Neural progenitor cell (in vitro differentiated cells): ENCODE measurements at regions not wholly inside any gene's neighbourhood (a gene's known extent, or its start where the extent isn't known, plus 50 kb on each side); places are given as distances from the start of the nearest gene placed in this dataset.

Experiments used
- DNase-seq: peaks from one replicate; pipeline ENCODE4 v3.0.0-alpha.2; 2016; ENCODE audit warnings: low spot score
- H2AFZ ChIP-seq: fragments of 200-600 bp; sonication (generic); replicated peaks from 2 replicates; pipeline ENCODE4 v1.6.1; 2016; ENCODE audit warnings: antibody characterized with exemption
- H3F3A ChIP-seq: fragments of 200-600 bp; sonication (generic); 2 replicates; pipeline ENCODE4 v1.6.1; 2016; ENCODE audit warnings: antibody characterized with exemption, low read depth
- H3K27ac ChIP-seq: fragments of 200-600 bp; sonication (generic); 2 replicates; pipeline ENCODE4 v1.5.1; 2016; ENCODE audit warnings: mild to moderate bottlenecking
- H3K27me3 ChIP-seq: fragments of 200-600 bp; sonication (generic); 2 replicates; pipeline ENCODE4 v1.6.1; 2016; ENCODE audit warnings: mild to moderate bottlenecking, moderate library complexity
- H3K36me3 ChIP-seq: fragments of 200-600 bp; sonication (generic); 2 replicates; pipeline ENCODE4 v1.5.1; 2016
- H3K4me1 ChIP-seq: fragments of 200-600 bp; sonication (generic); 2 replicates; pipeline ENCODE4 v1.6.1; 2016; ENCODE audit warnings: mixed run types
- H3K4me2 ChIP-seq: fragments of 200-600 bp; sonication (generic); 2 replicates; pipeline ENCODE4 v1.6.1; 2016
- H3K4me3 ChIP-seq: fragments of 200-600 bp; sonication (generic); 2 replicates; pipeline ENCODE4 v1.5.1; 2016
- H3K79me2 ChIP-seq: fragments of 200-600 bp; sonication (generic); 2 replicates; pipeline ENCODE4 v1.6.1; 2016; ENCODE audit warnings: low read depth
- H3K9ac ChIP-seq: fragments of 200-600 bp; sonication (generic); 2 replicates; pipeline ENCODE4 v1.6.1; 2016
- H3K9me3 ChIP-seq: fragments of 200-600 bp; sonication (generic); 2 replicates; pipeline ENCODE4 v1.5.1; 2016; ENCODE audit warnings: low read depth
- H4K20me1 ChIP-seq: fragments of 200-600 bp; sonication (generic); 2 replicates; pipeline ENCODE4 v1.6.1; 2016; ENCODE audit warnings: low read depth
- H3K27ac Mint-ChIP-seq: 3 replicates; pipeline ENCODE4 v1.8.0; 2021; ENCODE audit warnings: mixed read lengths
- H3K27me3 Mint-ChIP-seq: 2 replicates; pipeline ENCODE4 v1.8.0; 2022; ENCODE audit warnings: low read depth, mild to moderate bottlenecking, inconsistent platforms, moderate library complexity, mixed read lengths; ENCODE audit not compliant: insufficient read depth
- H3K36me3 Mint-ChIP-seq: 3 replicates; pipeline ENCODE4 v1.8.0; 2021; ENCODE audit warnings: mixed read lengths
- H3K4me1 Mint-ChIP-seq: 3 replicates; pipeline ENCODE4 v1.8.0; 2021; ENCODE audit warnings: mixed read lengths
- H3K4me3 Mint-ChIP-seq: 3 replicates; pipeline ENCODE4 v1.8.0; 2021; ENCODE audit warnings: mild to moderate bottlenecking, moderate library complexity, mixed read lengths
- H3K9me3 Mint-ChIP-seq: 3 replicates; pipeline ENCODE4 v1.8.0; 2020; ENCODE audit warnings: mixed read lengths
- EZH2 ChIP-seq: fragments of 200-600 bp; sonication (generic); IDR thresholded peaks from 2 replicates; pipeline ENCODE4 v1.6.1; 2017; ENCODE audit warnings: antibody characterized with exemption, mild to moderate bottlenecking, moderate library complexity
- EZH2phosphoT487 ChIP-seq: fragments of 200-600 bp; sonication (generic); IDR thresholded peaks from 2 replicates; pipeline ENCODE4 v1.6.1; 2017; ENCODE audit warnings: antibody characterized with exemption
- TF ChIP-seq, protein P1 (sequence below): fragments of 200-600 bp; sonication (generic); IDR thresholded peaks from 2 replicates; pipeline ENCODE4 v1.5.1; 2017; ENCODE audit warnings: antibody characterized with exemption, mild to moderate bottlenecking

DNA sequence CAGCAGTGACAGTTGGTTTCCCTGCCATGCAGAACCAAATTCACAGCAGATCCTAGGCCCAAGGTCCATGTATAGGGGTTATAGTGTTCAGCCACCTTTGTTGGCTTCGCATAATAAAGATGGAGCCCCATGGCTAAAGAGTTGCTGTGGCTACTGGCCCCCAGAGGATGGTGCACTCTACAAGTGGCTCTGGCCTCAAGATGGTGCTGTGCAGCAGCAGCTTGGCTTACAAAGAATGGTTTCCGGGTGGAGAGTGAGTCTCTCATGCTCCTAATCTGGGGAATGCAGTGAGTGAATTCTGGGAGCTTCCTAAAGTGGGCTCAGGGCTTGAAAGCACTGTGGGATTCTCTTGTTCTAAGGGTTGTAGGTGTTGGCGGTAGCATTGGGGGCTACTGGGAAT is 1199.7 kb downstream of the CNTNAP5 start:
- peak; percentile 50 for DNase-seq
- Histone ChIP-seq H3K4me3 (no peak overlapping the region), H3K4me1 (no peaks in the 10 kb centered on the region), H3K4me2 (no peak overlapping the region), H3F3A (no peaks in the 10 kb centered on the region), H3K9me3 (no peaks in the 10 kb centered on the region), H3K27me3 (no peaks in the 10 kb centered on the region), H2AFZ (peak overlapping the region; percentile 90), H3K36me3 (no peaks in the 10 kb centered on the region), H3K27ac (no peak overlapping the region), H4K20me1 (no peaks in the 10 kb centered on the region), H3K9ac (no peak overlapping the region), H3K79me2 (no peaks in the 10 kb centered on the region)
- Mint-ChIP-seq H3K36me3 (peaks cover 4% of the 10 kb centered on the region), H3K9me3 (peaks cover 26% of the 10 kb centered on the region), H3K27ac (no peak overlapping the region), H3K27me3 (peaks cover 2% of the 10 kb centered on the region), H3K4me1 (no peaks in the 10 kb centered on the region), H3K4me3 (no peak overlapping the region)
- TF ChIP-seq EZH2phosphoT487 (no peak), EZH2 (no peak)
- TF ChIP-seq, protein P1, sequence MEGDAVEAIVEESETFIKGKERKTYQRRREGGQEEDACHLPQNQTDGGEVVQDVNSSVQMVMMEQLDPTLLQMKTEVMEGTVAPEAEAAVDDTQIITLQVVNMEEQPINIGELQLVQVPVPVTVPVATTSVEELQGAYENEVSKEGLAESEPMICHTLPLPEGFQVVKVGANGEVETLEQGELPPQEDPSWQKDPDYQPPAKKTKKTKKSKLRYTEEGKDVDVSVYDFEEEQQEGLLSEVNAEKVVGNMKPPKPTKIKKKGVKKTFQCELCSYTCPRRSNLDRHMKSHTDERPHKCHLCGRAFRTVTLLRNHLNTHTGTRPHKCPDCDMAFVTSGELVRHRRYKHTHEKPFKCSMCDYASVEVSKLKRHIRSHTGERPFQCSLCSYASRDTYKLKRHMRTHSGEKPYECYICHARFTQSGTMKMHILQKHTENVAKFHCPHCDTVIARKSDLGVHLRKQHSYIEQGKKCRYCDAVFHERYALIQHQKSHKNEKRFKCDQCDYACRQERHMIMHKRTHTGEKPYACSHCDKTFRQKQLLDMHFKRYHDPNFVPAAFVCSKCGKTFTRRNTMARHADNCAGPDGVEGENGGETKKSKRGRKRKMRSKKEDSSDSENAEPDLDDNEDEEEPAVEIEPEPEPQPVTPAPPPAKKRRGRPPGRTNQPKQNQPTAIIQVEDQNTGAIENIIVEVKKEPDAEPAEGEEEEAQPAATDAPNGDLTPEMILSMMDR = peak; percentile 48

DNA sequence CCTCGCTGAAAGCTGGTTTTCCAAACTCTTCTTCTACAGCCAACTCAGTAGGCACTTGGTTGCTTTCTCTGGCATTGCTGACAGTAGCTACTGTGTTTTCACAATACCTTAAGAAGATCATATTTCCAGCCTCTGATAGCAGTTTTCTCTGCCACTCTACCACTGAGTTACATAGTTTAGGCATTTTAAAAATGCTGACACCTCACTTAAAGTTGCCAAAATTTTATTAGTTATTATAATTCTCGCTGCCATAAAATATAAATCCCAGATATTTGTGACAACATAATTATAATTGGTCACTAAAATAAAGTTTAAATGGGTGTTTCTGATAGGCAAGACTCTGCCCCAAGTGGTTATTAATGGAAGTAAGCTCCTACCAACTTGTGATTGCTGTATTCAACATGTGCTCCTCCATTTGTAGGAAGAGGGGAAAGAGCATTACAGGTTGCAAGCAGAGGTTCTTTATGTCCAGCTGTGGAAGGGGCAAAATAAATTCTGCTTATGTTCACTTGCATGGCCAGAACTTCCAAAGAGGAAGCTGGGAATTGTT is 1202.8 kb downstream of the CNTNAP5 start:
- H3F3A ChIP-seq = no peaks in the 10 kb centered on the region
- no peak overlapping the region for H3K4me2 ChIP-seq
- H2AFZ ChIP-seq = no peak overlapping the region
- Mint-ChIP-seq H3K27ac (no peak overlapping the region), H3K4me1 (no peaks in the 10 kb centered on the region), H3K9me3 (peaks cover 4% of the 10 kb centered on the region), H3K4me3 (no peak overlapping the region), H3K27me3 (peaks cover 2% of the 10 kb centered on the region), H3K36me3 (peaks cover 4% of the 10 kb centered on the region)
- no peaks in the 10 kb centered on the region for H3K36me3 ChIP-seq
- H3K79me2 ChIP-seq = no peaks in the 10 kb centered on the region
- no peak for DNase-seq
- H4K20me1 ChIP-seq = no peaks in the 10 kb centered on the region
- no peaks in the 10 kb centered on the region for H3K9me3 ChIP-seq
- TF ChIP-seq, protein P1 = peak; percentile 49
- TF ChIP-seq EZH2phosphoT487 = no peak
- no peaks in the 10 kb centered on the region for H3K27me3 ChIP-seq
- H3K4me3 ChIP-seq = no peak overlapping the region
- H3K27ac ChIP-seq = no peak overlapping the region
- H3K9ac ChIP-seq = no peak overlapping the region
- no peaks in the 10 kb centered on the region for H3K4me1 ChIP-seq

DNA sequence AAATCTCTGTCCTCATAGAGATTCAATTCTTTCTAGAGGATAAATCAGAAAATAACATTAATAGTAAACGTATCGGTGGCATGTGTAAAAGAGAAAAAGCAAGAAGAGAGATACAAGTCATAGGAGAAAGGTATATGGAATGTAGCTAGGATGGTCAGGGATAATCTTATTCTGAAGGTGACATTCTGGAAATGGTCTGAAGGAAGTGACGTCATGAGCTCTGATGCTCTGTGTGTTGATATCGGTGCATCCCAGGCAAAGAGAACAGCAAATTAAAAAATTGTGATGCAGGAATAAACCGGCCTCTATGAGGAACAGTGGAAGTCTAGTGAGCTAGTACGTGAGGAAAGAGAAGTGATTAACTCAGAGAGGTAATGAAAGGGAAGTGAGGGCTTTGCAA is 1215.8 kb downstream of the CNTNAP5 start:
- Histone ChIP-seq H3K27ac (no peak overlapping the region), H3F3A (no peaks in the 10 kb centered on the region), H3K9ac (no peak overlapping the region), H2AFZ (peak overlapping the region; percentile 12), H3K36me3 (no peaks in the 10 kb centered on the region), H3K4me3 (no peak overlapping the region), H3K27me3 (no peaks in the 10 kb centered on the region), H3K4me2 (no peak overlapping the region), H3K9me3 (no peaks in the 10 kb centered on the region), H3K4me1 (no peaks in the 10 kb centered on the region), H4K20me1 (no peaks in the 10 kb centered on the region), H3K79me2 (no peaks in the 10 kb centered on the region)
- TF ChIP-seq, protein P1 = no peak
- TF ChIP-seq EZH2 (no peak), EZH2phosphoT487 (no peak)
- Mint-ChIP-seq H3K4me3 (no peak overlapping the region), H3K4me1 (no peaks in the 10 kb centered on the region), H3K9me3 (no peaks in the 10 kb centered on the region), H3K36me3 (no peaks in the 10 kb centered on the region), H3K27ac (no peak overlapping the region), H3K27me3 (peaks cover 2% of the 10 kb centered on the region)
- no peak for DNase-seq
